ENCODE measurements at regions not wholly inside any gene's neighbourhood (a gene's known extent, or its start where the extent isn't known, plus 50 kb on each side); places are given as distances from the start of the nearest gene placed in this dataset.

DNA sequence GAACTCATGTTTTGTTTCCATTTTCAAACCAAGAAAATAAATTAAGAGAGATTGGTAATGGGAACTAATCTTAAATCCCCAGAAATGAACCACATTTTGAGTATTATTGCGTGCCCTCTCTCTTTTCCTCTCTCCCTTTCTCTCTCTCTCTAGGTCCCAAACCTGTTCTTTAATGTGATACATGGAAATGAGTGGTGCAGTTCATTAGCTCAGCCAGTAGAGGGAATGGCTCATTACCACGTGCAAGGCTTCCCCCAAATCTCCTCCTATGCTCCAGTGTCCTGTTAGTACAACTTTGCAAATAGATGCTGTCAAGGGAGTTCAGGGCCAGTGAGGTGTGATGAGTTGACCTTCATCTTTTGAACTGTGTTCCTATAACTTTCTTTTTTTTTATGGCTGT, 178.4 kb downstream of the FGF9 start:
- ChIA-PET CTCF (no interaction called here), POLR2A (no interaction called here)
- no peak overlapping the region for H3K4me3 ChIP-seq (ENCODE audit: low read depth, low read length)
- no peak for DNase-seq (ENCODE audit: low read depth, low spot score)
- TF ChIP-seq, protein P1, sequence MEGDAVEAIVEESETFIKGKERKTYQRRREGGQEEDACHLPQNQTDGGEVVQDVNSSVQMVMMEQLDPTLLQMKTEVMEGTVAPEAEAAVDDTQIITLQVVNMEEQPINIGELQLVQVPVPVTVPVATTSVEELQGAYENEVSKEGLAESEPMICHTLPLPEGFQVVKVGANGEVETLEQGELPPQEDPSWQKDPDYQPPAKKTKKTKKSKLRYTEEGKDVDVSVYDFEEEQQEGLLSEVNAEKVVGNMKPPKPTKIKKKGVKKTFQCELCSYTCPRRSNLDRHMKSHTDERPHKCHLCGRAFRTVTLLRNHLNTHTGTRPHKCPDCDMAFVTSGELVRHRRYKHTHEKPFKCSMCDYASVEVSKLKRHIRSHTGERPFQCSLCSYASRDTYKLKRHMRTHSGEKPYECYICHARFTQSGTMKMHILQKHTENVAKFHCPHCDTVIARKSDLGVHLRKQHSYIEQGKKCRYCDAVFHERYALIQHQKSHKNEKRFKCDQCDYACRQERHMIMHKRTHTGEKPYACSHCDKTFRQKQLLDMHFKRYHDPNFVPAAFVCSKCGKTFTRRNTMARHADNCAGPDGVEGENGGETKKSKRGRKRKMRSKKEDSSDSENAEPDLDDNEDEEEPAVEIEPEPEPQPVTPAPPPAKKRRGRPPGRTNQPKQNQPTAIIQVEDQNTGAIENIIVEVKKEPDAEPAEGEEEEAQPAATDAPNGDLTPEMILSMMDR (IDR thresholded peaks at IDR 0.05; ENCODE audit: insufficient read depth, low read length, missing control alignments), result no peak

DNA sequence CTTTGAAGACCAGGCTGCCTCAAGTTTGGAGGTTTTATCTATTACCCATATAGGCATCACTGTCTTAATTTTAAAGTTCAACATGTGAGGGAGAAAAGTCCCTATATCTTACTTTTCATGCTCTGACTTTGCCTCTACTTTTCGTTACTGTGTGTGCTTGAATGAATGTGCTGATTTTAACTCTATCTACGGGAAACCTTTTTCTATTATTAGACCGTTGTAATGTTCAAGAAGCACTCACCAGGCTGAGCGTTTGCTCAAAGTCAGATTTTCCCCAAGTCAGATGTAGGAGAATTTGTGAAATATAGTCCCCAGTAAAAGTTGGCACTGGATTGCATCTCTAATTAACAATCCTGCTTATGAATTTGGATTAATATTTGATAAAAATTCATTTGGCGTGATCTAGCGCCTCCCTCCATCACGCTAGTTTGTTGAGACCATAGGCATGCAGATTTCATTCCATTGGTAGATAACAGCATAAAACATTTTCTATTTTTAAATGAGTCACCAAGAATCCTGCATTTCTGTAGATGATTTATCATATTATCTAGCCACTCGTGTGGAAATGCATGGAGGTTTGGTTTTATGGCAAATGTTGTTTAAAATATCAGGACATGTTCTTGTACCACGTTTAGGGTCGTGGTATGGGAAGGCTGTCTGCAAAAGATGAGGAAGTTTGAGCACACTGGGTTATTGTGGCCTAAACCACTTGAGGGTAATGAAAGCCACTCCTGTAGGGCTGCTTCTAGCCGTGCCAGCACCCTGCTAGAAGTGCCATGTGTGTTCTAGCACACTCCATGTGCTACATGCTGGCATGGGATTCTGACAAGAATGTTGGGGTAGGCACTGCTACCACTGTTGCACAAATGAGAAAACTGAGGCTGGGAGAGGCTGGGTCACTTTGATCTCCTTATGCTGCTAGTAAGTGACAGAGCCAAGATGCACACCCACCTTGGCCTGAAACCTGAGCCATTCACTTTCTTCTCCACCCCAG, 179.4 kb downstream of the FGF9 start:
- TF ChIP-seq, protein P1 (IDR thresholded peaks at IDR 0.05; ENCODE audit: insufficient read depth, low read length, missing control alignments), result no peak
- ChIA-PET POLR2A (no interaction called here), CTCF (no interaction called here)
- H3K4me3 ChIP-seq (ENCODE audit: low read depth, low read length), result no peak overlapping the region
- no peak for DNase-seq (ENCODE audit: low read depth, low spot score)

DNA sequence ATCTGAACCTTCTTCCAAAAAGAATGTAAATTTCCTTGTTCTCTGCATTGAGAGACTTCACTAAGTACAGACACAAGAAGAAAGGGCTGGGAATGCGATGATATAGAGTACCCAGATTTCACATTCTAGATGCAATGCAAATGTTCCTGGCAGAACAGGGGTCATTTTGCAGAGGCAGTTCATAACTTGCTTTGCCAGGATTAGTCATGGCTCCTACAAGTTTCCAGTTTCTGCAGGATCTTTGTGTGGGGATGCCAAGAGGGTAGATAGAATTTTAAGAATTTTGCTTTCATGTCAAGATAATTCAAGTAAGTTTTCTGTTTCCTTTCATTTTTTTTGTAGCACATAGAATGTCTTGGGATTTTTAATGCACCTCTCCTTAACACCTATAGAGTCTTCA, 181.2 kb downstream of the FGF9 start:
- POLR2A ChIA-PET, result no interaction called here
- CTCF ChIA-PET, result no interaction called here
- TF ChIP-seq, protein P1 (IDR thresholded peaks at IDR 0.05; ENCODE audit: insufficient read depth, low read length, missing control alignments), result no peak
- H3K4me3 ChIP-seq (ENCODE audit: low read depth, low read length), result no peak overlapping the region
- DNase-seq (ENCODE audit: low read depth, low spot score), result no peak

DNA sequence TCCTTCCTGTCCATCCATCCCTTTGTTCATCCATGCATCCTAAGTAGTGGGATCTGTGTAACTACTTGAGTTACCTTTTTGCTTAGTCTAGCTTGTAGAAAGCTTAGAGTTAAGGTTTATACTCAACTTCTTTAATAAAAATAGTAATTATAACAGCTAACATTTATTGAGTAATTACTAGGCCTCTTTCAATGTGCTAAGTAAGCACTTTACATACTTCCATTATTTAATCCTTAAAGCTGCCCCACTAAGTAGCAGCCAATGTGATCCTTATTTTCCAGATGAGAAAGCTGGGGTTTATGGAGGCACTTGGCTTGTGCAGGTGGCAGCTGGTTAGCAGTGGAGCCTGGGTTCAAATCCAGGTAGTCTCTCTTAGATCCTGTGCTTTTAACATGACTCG, 182.9 kb downstream of the FGF9 start:
- no peak overlapping the region for H3K4me3 ChIP-seq (ENCODE audit: low read depth, low read length)
- ChIA-PET CTCF (no interaction called here), POLR2A (no interaction called here)
- no peak for DNase-seq (ENCODE audit: low read depth, low spot score)
- TF ChIP-seq, protein P1 (IDR thresholded peaks at IDR 0.05; ENCODE audit: insufficient read depth, low read length, missing control alignments), result no peak

DNA sequence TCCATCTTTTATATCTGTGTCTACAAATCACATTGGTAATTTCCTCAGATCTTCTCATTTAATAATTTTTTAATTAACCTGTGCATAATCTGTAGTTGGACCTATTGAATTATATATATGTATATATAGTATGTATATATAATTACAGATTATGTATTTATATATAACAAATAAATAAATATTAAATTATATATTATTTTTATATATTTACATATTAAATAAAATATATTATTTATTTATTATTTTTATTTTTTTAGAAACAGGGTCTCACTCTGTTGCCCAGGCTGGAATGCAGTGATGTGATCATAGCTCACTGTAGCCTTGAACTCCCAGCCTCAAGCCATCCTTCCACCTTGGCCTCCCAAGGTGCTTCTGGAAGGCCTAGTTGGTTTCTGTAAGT, 197.9 kb downstream of the FGF9 start:
- CTCF ChIA-PET, result no interaction called here
- POLR2A ChIA-PET, result no interaction called here
- DNase-seq (ENCODE audit: low read depth, low spot score), result no peak
- H3K4me3 ChIP-seq (ENCODE audit: low read depth, low read length), result no peak overlapping the region
- TF ChIP-seq, protein P1 (IDR thresholded peaks at IDR 0.05; ENCODE audit: insufficient read depth, low read length, missing control alignments), result no peak

DNA sequence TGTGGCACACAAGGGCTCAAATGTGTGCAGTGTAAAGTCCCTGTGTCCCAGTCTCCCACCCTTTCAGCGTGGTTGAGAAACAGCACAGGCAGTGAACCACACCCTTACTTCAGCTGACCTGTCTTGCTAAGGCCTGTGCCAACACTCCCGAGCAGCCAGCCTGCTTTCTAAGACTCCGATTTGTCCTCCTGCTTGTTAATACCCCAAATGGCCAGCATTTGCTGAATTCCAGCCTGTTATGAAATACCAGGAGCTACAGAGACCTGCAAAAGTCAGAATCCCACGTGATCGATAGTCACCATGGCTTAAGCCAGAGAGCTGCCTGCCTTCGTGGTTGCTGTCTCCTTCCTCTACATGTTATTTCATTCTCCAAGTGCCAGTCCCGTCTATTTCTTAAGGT, 200.5 kb downstream of the FGF9 start:
- CTCF ChIA-PET, result no interaction called here
- TF ChIP-seq, protein P1 (IDR thresholded peaks at IDR 0.05; ENCODE audit: insufficient read depth, low read length, missing control alignments), result no peak

More for the DNA sequence above, 200.5 kb downstream of the FGF9 start:
- no peak overlapping the region for H3K4me3 ChIP-seq (ENCODE audit: low read depth, low read length)
- DNase-seq (ENCODE audit: low read depth, low spot score), result no peak
- POLR2A ChIA-PET, result no interaction called here
